HG02870 (cell line): ENCODE measurements at regions not wholly inside any gene's neighbourhood (a gene's known extent, or its start where the extent isn't known, plus 50 kb on each side); places are given as distances from the start of the nearest gene placed in this dataset.

ENCODE experiments used
- ATAC-seq: cut with Tn5 transposase; IDR thresholded peaks from one replicate; pipeline ENCODE4 v1.9.1; 2021; ENCODE audit warnings: mild to moderate bottlenecking, moderate library complexity; ENCODE audit not compliant: unreplicated experiment

DNA sequence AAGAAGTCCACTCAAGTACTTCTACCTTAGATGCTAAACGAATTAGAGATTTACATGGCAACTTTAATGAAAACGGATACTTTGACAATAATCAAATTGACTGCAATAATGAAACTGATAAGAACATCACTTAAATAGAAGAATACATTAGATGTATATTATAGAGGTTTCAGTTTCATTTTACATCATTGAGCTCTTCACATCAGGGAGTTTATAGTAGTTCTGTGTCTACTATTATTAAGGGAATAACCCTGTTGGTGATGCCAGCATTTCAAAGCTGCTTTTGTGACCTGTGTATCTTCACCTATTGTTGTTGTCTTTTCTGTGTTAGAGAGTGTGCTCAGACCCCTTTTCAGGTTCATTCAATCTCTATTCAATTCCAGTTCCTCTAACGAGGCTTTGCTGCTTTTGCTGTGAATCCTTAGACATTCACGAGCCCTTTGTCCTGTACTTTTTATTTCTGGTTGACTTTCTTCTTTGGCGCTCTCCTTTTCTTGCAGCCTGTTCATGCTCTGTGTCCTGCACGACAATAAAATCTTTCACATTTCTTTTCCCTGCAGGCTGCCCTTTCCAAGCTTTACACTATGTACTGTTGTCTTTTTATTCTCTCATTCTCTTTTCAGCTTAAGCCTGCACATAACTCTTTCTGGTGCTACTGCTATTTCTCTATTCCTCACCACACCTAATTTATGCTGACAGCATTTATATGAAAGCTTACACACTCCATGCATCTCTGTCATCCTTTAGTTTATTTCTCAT lies 232.1 kb downstream of the CPE start:
- no peak for ATAC-seq

DNA sequence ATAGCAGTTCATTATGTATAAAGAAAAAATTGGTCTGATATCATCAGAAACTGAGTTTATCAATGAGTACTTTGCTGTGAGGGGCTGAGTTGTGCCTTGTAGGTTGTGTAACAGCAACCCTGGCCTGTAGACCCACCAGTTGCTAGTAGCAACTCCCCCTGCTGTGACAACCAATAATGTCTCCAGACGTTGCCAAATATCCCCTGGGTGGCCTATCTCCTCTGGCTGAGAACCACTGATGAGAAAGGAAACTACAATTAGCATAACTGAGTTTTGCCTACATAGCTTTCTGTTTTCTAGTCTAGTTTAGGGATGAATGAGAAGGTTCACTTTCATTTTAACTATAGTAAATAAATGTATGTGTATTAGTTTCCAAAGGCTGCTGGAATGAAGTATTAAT lies 234.1 kb downstream of the CPE start:
- peak; percentile 96 for ATAC-seq

DNA sequence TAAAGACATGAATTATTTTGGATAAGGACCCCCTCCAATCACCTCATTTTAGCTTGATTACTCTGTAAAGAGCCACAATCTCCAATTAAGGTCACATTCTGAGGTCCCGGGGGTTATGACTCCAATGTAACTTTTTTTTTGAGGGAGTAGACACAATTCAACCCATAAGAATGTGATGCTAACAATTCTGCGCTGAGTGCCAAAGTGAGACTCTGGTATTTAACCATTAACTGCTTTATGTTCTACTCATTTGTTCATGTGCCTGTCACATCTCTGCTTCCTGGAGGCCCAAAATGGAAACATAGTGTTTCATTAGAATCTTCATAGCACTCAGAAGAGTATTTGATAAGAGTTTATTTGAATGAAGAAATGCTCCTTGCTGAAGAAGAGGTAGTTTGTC lies 234.8 kb downstream of the CPE start:
- no peak for ATAC-seq

DNA sequence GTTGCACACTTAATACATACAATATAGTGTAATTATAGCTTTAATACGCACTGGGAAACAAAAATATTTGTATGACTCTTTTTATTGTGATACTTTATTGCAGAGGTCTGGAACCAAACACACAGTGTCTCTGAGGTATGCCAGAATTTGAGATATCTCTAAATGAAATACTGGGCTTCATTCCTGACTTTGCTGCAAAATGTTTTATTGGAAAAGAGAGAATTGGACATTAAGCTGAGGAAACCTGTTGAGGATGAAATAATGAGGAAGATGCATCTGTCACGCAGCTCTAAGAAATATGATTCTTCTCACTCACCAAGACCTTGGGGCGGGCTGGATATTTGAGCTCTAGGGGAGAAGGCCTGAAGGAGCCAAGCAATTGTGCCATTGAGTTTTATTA lies 242.1 kb downstream of the CPE start:
- no peak for ATAC-seq

DNA sequence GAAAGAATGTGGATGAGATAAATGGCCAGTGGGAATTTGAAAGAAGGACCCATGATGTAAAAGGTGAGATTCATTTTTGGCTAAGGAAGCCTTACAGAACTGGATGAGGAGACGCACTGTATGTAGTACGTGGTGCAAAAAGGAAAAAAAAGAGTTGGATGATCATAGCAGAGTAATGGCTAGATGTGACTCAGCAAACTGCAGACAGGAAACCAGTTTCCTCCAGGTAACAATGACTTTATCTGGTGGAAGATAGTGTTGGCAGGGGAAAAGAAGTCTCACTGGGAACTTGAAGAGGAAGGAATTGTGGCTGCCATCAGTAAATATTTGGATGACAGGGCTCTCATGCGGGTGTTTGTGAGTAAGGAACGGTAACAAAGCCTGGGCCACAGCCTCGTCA lies 243.2 kb downstream of the CPE start:
- no peak for ATAC-seq

DNA sequence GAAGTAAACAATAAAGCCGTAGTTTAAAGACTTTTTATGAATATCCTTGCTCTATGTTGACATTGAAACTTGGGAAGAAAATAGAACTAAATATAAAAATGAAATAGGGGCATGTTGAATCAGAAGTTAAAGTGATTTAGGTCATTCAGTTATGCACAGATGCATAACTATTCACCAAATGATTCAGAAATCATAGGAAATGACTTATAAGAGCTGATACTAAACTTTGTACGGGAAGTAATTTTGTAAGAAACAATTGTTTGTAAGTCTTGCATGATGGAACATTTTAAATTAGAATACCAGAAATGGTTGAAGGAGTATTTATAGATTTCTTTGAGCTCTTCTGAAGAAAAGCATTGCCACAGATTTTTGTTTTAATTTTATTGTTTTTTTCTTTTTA lies 246.5 kb downstream of the CPE start:
- no peak for ATAC-seq

DNA sequence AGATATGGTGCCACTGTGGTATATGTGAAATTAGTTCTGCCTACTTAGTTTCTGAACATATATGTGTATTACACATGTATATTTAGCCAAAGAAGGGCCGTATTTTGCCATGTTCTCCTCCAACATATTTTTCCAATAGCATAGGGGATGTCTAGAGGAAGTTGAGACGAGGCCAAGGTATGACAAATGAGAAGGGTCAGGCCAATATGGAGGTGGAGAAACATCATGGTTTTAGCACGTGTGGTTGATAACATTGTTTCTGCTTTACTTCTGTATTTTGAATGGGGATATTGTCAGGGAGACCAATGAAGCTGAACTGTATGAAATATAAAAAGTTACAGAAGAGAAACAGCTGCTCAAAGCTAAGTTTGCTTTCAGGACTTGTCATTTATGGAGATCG lies 246.7 kb upstream of the TLL1 start:
- no peak for ATAC-seq

DNA sequence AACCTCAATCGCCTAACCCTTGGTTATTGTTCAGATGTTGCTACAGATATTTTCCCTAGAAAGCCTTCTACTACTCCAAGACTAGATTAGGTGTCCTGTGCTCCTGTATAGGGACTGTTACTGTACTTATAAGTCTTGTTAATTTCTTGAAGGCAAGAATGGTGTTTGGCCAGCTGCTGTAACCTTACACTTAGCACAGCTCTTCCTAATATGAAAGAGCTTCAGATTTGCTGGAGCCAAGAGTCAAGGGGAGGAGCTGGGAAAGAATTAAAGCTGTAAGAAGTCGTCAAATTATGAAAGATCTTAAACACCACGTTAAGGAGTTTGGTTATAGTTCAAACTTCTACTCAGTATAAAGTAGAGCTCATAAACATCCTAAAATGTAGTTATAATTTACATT lies 245.9 kb upstream of the TLL1 start:
- ATAC-seq = no peak

DNA sequence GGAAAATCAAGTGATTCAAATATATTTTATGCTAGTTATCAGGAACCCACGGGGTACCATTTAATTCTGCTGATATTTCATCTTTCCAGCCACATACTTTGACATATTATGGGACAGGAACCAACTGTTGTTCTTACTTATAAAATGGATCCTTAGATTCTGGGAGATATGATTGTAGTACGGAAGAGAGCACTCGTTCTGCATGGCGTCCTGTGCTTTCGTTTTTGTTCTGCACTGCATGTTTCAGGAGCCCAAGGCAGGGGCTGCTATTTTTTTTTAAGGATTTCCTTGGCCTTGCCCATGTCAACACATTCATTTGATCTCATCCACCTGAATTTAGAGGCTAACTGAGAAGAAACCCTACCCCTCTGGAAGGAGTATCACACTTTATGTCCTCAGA lies 245.5 kb upstream of the TLL1 start:
- ATAC-seq = no peak

DNA sequence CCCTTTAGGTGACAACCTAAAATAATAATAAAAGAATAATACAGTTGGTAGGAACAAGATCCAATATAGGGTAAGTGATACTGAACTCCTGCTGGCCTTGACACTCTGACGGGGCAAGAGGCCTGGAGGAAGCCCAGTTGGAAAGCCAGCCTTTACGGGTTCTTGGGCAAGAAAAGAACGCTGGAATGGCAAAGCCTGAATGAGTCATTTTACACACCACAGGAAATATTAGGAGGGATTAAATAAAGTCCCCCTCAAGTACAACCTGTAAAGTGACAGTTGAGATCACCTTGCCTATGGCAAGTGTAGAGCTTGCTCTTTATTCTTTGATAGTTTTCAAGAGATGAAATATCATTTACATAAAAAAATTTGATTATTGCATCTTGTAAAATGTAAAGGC lies 244.5 kb upstream of the TLL1 start:
- no peak for ATAC-seq

DNA sequence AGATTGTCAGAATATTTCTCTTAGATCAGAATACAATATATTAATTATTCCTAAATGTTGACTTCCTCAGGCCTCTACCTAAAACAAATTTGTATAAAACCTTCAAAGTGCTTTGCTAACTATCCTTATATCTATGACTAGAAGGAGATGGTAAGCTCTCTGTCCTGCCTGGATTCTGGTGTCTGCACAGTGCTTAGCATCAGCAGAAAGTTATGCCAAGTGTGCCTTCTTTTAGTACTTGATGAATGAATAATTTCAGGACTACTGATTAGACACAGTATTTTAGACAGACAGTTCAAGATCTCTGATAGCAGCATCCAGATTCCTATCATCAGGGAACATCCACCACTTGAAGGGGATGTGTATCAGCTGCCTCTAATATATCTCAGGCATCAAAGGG lies 242.4 kb upstream of the TLL1 start:
- ATAC-seq = no peak

DNA sequence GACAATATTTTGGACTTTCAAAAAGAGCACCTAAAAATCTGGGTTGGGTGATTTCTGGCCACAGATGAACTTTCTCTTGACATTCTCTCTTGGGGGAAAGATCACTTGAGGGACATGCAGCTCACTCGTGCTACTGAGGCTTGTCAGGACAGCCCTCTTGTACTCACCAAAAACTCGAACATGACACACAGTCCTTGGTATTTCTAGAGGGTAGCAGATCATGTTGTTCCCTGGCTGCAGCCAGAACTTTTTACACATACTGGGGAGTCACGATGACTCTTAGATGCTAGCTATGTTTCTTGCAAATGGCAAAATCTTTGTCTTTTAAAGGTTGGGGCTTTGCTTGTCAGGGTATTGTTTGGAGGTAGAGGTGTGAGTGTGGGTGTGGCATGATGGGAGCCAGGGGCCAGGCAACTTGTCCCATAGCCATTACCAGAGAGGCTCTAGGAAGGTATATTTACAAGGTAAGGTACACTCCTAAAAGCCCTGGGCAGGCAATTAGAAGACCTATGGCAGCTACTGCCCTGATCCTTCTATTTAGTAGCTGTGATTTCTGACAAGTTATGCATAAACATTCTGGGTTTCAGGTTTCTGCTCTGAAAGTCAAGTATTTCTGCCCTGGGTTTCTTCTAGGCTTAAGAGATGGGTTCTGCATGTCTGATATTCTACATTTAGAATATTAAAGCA lies 241.7 kb upstream of the TLL1 start:
- no peak for ATAC-seq

DNA sequence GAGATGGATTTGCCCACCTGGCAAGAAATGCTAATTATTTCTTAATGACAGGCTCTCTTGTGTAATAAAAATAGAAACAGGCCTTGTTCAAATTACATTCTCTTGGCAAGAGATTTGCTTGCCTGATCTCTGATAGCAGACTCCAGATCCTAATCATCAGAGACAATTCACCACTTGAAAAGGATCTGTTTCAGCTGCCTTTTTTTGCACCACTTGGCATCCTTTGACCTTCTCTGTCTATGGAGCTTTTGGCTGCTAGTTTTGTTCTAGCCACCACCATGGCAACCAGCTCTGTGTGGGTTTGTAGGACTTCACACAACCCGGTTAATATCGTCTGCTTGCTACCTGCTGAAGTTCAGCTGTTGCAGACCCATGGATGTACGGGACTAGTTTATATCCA lies 241.1 kb upstream of the TLL1 start:
- no peak for ATAC-seq

DNA sequence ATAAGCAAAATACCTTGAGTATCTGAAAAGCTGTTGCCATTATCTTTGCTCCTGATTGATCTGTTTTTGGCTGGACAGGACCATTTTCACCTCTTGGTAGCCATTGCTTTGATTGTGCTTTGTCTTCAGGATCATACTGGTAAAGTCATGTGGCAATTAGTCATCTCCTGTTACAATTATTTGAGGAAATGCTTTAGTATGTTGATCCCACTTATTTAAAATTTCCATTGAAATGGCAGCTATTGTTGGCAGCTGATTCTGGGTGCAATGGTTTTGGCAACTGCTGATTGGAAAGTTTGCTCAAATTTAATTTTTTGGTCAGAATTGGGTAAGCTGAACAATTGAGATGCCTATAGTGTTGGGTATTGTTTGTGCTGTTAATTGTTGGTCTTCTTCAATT lies 238.3 kb upstream of the TLL1 start:
- ATAC-seq = no peak

DNA sequence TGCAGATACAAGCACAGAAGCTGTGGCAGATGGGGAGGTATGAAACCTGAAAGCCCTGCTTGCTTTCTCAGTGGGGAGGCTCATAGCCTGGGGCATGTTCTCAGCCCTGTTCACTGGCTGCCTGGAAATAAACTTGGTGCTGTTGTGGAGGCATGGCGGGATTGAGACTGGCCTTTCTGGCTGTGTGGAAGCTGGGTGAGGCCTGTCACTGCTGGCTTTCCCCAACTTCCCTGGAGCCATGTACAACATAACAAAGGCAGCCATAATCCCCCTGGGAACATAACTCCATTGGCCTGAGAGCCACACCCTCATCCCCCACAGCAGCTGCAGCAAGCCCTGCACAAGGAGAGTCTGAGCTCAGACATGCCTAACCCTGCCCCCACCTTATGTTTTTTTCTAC lies 237.7 kb upstream of the TLL1 start:
- no peak for ATAC-seq

DNA sequence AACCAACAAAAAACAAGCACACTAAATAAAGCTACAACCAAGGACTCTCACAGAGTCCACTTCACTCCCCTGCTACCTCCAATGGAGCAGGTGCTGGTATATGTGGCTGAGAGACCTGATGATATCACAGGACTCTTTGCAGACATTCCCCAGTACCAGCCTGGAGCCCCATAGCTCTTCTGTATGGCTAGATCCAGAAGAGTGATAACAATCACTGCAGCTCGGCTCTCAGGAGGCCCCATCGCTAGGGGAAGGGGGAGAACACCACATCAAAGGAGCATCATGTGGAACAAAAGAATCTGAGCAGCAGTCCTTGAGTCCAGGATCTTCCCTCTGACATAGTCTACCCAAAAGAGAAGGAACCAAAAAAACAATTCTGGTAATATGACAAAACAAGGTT lies 237.1 kb upstream of the TLL1 start:
- ATAC-seq = no peak

DNA sequence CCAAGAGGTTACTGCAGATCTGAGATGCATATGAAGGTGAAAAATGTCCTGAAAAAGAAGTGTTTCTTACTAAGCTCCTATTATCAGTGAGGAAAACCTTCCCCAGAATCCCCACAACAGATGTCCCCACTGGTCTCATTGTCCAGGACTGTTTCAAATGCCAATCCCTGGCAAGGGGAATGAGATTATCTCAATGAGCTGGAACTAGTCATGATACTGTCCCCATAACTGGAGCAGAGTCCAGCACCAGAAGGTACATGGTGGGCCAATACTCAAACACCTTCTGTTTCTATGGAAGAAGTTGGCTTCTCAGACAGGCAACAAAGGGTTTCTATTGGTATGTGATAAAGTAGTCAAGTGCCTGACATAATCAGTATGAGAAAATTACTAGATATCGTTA lies 221.1 kb upstream of the TLL1 start:
- ATAC-seq = no peak

DNA sequence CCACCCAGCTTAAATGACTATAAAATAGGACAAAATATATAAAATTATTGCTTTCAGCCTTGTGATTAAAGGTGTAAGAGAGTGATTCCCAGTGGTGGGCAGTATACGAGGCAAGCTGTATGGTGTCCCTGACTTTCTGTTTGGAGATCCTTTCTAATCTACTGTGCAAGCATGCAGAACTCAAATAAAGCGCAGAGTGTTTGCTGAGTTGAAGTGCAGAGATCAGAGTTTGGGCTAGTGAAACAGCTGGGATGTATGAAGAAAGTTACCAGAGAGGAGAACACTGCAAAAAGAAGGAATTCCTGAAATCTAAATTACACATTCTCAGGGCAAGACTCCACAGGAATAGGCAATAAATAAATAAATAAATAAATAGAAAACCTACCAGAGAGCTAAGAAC lies 218.5 kb upstream of the TLL1 start:
- ATAC-seq = no peak

DNA sequence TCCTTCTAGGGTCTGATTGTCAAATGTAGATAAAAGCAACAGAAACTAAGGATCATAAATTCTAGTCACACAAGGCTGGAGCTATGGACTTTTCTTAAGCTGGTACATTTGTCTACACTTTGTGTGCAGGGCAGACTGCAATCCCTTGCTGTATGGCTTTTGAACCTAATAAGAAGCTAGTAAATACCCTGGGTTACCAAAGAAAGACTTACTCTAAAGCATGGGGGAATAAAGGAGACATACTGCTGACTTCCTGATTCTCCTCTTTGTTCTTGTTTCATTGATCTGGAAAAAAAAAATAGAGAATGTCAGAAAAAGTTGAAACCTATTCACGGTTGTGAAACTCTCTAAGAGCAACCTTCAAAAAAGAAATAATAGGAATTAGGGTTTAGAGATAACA lies 216.6 kb upstream of the TLL1 start:
- ATAC-seq = no peak

DNA sequence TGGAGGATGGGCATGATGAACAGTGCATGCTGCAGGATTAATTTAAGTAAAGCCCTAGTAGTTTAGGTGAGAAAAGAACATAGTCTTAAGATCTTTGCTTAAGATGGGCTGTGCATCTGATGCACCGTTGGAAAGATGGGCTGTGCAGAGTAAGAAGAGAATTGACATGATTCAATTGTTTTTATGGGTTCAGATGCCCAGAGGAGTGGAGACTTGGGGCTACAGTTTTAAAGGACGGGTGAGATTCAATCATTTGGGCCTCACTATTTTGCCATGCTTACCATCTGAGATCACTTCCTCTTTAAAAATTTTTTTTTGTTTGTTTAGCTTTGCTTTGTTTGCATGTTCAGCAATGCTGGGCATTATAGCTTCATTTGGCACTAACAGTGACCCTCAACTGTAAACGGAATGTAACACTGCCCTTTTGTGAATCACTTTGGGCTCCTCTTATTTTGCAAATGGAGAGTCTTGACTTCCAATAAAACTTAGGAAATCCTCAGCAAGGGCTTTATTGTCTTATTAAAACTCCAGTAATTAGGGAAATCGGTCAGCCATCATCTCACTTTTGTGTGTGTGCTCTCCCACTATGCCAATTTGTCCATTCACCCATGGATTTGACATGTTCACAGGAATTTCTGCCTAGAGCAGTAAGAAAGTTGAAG lies 216.1 kb upstream of the TLL1 start:
- ATAC-seq = no peak

DNA sequence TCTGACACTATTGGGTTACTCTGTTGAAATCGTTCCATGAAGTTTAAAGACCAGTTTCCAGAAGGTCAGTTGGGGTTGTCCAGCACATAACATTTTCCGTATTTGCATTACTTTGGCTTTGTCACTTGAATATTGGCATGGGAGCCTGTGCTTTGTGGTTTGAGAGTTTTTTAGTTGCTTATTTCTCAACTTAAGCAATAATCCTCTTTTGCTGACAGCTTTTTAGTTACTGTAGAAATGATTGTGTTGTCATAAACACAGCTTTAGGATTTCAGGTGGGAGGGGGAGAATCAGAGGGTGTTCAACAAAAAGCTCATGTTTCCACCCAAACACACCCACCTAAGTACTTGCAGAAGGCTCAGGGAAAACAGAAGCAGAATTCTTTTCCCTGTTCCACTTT lies 210.7 kb upstream of the TLL1 start:
- ATAC-seq = no peak

DNA sequence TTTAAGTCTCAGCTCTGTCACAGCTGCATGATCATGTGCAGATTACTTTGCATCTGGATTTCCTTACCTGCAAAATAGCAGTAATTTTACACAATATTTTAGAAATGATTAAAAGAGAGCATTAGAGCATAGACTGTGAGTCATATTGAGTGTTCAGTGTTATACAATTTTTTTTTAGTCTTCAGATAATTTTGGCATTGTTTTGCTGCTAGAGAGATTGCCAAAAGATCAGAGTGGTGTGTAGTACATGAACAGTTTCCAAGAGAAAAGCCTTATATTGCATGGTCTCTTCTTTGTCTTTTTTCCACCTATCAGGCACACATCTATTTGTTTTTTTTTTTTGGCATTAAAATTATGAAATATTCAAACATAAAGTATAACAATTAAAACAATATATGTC lies 209.6 kb upstream of the TLL1 start:
- ATAC-seq = no peak
